ENCODE measurements at regions not wholly inside any gene's neighbourhood (a gene's known extent, or its start where the extent isn't known, plus 50 kb on each side); places are given as distances from the start of the nearest gene placed in this dataset.

GRCh38 chr11:119520966-119521365 lies 98.0 kb upstream of the THY1 start:
- DNase-seq (ENCODE audit: low spot score) = no peak

- no peak for DNase-seq (ENCODE audit: low spot score)
Measured at GRCh38 chr11:119520400-119520799, 97.4 kb upstream of the THY1 start.

- DNase-seq (ENCODE audit: low spot score) = no peak
Measured at GRCh38 chr11:119519796-119520195, 96.8 kb upstream of the THY1 start.

- DNase-seq (ENCODE audit: low spot score) = no peak
Measured at GRCh38 chr11:119518746-119519730, 96.1 kb upstream of the THY1 start.

- DNase-seq (ENCODE audit: low spot score) = no peak
Measured at GRCh38 chr11:119515771-119516400, 92.9 kb upstream of the THY1 start.

DNA sequence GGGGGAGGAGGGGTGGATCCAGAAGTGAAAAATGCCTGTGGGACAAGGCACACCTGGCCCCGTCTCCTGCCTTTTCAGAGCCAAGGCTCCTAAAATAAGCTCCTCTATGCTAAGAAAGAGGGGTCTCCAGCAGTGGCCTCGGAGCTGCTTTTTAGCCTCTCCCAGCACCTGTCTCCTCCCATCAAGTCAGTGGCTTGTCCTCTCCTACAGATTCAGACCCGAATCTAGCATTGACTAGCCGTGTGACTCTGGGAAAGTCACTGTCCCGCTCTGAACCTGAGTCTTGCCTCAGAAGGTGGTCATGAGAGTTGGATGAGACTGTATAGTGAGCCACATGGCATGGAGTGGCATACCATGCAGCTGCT lies 90.8 kb upstream of the THY1 start:
- no peak for DNase-seq (ENCODE audit: low spot score)

DNA sequence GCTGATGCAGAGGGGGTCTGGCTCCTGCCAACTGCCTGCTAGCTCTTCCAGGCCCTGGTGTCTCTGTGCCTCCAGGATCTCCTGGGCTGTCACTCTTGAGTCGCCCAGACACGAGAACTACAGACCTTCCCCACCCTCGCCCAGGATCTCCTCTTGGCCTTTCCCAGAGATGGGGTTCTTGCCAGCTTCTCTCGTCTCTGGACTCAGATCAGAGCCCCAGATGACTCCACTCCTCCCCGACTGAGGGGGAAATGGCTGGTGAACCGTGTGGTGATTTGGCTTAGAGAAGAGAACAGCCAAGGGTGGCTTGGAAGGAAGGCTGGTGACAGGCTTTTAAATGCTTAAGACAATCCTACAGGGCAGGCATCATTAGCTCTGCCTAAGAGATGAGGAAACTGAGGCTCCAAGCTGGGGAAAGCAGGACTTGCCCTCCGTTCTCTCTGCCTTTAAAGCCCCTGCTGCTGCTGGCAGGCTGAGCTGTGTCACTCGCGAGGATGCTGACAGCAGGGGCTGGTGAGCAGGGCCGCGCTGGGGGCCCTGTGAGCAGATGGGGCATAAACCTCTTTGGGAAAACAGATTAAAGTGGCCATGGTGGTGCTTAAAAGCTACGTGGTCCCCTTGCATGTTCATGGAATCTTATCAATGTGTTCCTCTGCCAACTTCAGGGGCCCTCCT lies 90.3 kb upstream of the THY1 start:
- no peak for DNase-seq (ENCODE audit: low spot score)

DNA sequence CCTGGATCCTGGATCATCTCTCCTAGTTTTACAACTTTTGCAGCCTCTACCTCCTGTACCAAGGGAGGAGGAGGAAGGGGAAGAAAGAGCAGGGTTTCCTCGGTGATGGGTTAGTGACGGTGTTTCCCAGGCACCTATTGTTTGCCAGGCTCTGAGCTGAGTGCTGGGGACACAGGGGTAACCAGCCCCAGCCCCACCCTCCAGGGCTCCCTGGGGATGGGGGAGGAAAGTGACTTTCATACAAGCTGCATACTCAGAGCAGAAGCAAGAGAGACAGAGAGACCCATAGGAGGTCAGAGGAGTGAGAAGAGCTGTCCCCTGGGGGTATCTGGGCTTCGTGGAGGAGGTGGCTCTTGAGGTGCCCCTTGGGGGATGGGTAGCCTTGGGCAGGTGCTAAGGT lies 89.4 kb upstream of the THY1 start:
- no peak for DNase-seq (ENCODE audit: low spot score)

DNA sequence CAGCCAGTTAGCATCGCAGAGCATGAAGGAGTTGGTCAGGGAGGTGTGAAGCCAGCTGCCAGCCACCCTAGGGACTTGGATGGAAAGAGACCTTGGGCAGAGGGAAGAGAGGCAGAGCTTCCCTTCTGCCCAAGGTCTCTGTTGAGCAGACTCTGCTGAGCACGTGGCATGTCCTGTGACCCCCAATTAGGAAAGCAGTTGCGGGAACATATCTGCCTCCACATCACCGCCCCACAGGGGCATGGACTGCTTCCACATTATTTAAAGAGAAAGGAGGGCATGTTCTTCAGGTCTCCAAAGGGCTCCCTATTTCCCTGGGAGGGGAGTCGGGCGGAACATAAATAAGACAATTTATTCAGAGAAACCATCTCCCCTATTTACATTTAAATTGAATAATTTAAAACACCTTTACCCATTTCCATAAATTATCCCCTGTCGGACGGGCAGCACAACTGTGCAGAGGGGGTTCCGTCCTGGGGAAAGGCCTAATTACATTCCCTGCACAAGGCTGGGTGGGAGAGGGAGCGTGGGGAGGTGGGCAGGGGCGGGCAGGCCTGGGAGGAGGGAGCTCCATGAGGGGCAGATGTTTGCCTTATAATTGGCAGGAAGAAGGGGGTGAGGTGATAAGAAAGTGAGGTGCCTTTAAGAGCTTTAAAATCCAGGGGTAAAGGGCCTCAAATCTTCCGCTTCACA lies 88.8 kb upstream of the THY1 start:
- no peak for DNase-seq (ENCODE audit: low spot score)

- DNase-seq (ENCODE audit: low spot score) = peak; percentile 52
Measured at GRCh38 chr11:119509969-119510401, 87.0 kb upstream of the THY1 start.

DNA sequence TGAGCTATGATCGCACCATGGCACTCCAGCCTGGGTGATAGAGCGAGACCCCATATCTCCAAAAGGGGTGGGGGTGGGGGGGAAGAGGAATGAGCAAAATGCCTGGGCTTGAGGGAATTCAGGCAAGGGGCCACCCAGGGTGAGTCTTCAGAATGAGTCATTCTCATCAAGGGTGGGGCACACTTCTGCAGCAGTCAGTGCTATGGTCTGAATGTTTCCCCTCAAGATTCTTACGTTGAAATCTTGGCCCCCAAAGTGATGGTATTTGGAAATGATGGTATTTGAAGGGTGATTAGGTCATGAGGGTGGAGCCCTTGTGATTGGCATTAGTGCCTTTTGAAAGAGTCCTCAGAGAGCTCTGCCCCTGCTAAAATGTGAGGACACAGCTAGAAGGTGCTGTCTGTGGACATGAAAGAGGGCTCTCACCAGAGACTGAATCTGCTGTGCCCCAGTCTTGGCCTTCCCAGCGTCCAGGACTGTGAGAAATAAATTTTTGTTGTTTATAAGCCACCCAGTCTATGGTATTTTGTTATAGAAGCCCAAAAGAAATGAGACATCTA lies 86.4 kb upstream of the THY1 start:
- DNase-seq (ENCODE audit: low spot score) = no peak

- no peak for DNase-seq (ENCODE audit: low spot score)
Measured at GRCh38 chr11:119506436-119506835, 83.5 kb upstream of the THY1 start.

- DNase-seq (ENCODE audit: low spot score) = no peak
Measured at GRCh38 chr11:119505861-119506260, 82.9 kb upstream of the THY1 start.

- DNase-seq (ENCODE audit: low spot score) = no peak
Measured at GRCh38 chr11:119505071-119505470, 82.1 kb upstream of the THY1 start.

DNA sequence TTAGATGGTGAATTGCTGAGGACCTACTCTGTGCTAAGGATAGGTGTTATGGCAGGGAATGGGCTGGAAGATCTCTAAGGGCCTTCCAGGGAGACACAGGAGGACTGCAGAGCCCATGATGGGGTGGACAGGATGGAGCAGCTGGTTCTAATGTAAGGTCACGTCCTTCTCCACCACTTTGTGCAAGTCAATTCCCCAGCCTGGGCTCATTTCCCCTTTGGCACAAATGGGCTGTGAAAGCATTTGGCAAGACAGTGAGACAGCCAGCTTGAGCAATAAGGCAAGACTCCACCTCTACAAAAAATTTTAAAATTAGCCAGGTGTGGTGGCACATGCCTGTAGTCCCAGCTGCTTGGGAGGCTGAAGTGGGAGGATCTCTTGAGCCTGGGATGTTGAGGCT lies 81.4 kb upstream of the THY1 start:
- no peak for DNase-seq (ENCODE audit: low spot score)

GRCh38 chr11:119501777-119502405 lies 78.9 kb upstream of the THY1 start:
- DNase-seq (ENCODE audit: low spot score) = no peak

GRCh38 chr11:119497717-119498116 lies 74.7 kb upstream of the THY1 start:
- no peak for DNase-seq (ENCODE audit: low spot score)

GRCh38 chr11:119496997-119497396 lies 74.0 kb upstream of the THY1 start:
- DNase-seq (ENCODE audit: low spot score) = no peak

DNA sequence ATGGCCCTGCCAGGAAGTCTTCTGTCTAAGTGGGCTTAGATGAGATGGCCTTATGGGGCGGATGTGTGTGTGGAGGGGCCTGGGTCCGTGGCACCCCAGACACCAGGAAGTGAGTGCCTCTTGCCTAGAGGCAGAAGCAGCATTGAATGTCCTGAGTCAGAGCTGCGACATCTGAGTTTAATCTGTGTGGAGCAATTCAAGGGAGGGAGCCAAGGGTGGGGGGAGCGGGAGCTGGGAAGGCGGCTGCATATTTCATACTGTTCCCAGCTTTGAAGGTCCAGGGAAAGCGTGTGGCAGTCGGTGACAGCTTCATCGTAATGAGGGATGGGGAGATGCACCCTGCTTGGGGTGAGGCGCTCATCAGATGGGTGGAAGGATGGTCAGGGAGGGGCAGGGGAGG lies 73.5 kb upstream of the THY1 start:
- DNase-seq (ENCODE audit: low spot score) = no peak

DNA sequence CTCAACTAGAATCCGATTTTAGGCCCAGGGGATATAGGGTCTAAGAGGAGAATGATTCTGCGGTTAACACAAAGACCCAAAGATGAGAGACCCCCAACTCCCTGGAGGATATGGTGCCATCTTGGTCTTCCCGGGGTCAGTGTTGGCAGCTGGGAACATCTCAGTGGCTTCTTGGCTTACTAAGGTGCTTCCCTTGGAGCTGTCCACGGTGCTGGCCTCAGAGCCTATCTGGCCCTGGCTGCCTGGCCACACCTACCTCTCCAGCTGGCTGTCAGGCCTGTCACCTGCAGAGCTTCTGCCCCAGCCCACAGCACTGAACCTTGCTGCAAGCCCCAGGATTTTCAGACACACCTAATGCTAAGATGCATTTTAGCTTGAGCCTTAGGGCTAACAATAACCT lies 70.7 kb upstream of the THY1 start:
- no peak for DNase-seq (ENCODE audit: low spot score)

GRCh38 chr11:119491753-119492510 lies 69.0 kb upstream of the THY1 start:
- DNase-seq (ENCODE audit: low spot score) = no peak
